HepG2 (cell line): ENCODE measurements at regions not wholly inside any gene's neighbourhood (a gene's known extent, or its start where the extent isn't known, plus 50 kb on each side); places are given as distances from the start of the nearest gene placed in this dataset.

Experiments used
- ATAC-seq: fragments of 200-7000 bp; cut with Tn5 transposase; 3 replicates; pipeline ENCODE4 v1.9.1; 2020; ENCODE audit warnings: mild to moderate bottlenecking, moderate library complexity
- BruUV-seq: library from RNA; stranded (reverse); fragments of 400-500 nt; replicated peaks from 2 replicates; lab custom pipeline; 2021; lab: Mats Ljungman, UMichigan
- CTCF ChIA-PET: fragments of 300-600 bp; formaldehyde crosslinking; extraction: SDS; loops from one replicate; lab custom pipeline; 2021; ENCODE audit warnings: low total read pairs, inconsistent platforms, low intra/inter-chr PET ratio; lab: Yijun Ruan, JAX
- POLR2A ChIA-PET: fragments of 350-600 bp; sonication (Branson Sonifier 250); formaldehyde crosslinking; loops from one replicate; lab custom pipeline; 2020; ENCODE audit warnings: antibody characterized with exemption, inconsistent platforms; lab: Yijun Ruan, JAX
- DNase-seq: peaks from one replicate; pipeline ENCODE4 v3.0.0-alpha.2; 2015; ENCODE audit warnings: low spot score
- FAIRE-seq: peaks from 3 replicates; lab custom pipeline; 2011; peaks lifted over from hg19 to GRCh38; lab: Jason Lieb, UNC
- H2AFZ ChIP-seq: one replicate; pipeline ENCODE4 v1.6.1; 2011; ENCODE audit warnings: low read length, inconsistent platforms
- H3K27ac ChIP-seq: fragments of 300-600 bp; 3 replicates; pipeline ENCODE4 v1.8.0; 2011; ENCODE audit warnings: mixed run types, mild to moderate bottlenecking, mixed read lengths, low read length, inconsistent platforms; ENCODE audit not compliant: insufficient read depth; ENCODE audit errors: extremely low read length
- H3K27me3 ChIP-seq, 2 experiments: fragments of 200-600 bp in 1 of 2; 2 replicates in 1 of 2; 3 replicates in 1 of 2; pipeline versions ENCODE4 v1.6.0 to v1.8.0; 2011; ENCODE audit warnings: low read length in 2 of 2, mild to moderate bottlenecking in 2 of 2, moderate library complexity in 2 of 2, inconsistent platforms in 1 of 2; ENCODE audit not compliant: insufficient read depth in 2 of 2, control insufficient read depth in 1 of 2
- H3K36me3 ChIP-seq, 2 experiments: fragments of 200-600 bp in 1 of 2; replicated peaks in 1 of 2; 2 replicates in 1 of 2; 3 replicates in 1 of 2; pipeline versions ENCODE4 v1.5.1 to v1.8.0; 2011; ENCODE audit warnings: low read length in 2 of 2, inconsistent platforms in 1 of 2; ENCODE audit not compliant: insufficient read depth in 2 of 2, control insufficient read depth in 1 of 2
- H3K4me1 ChIP-seq: 2 replicates; pipeline ENCODE4 v1.5.1; 2012; ENCODE audit warnings: low read length, inconsistent platforms; ENCODE audit not compliant: insufficient read depth
- H3K4me2 ChIP-seq: 2 replicates; pipeline ENCODE4 v1.6.0; 2011; ENCODE audit warnings: low read depth, low read length, inconsistent platforms
- H3K4me3 ChIP-seq, 3 experiments: fragments of 200-600 bp in 1 of 3; sonication (generic), shearing (Covaris generic) in 1 of 3; replicated peaks in 1 of 3; 2 replicates each; pipeline ENCODE4 v1.5.1; 2011 to 2016; ENCODE audit warnings: low read length in 3 of 3, inconsistent platforms in 2 of 3, low read depth in 2 of 3, mild to moderate bottlenecking in 2 of 3, control low read depth in 1 of 3, mixed read lengths in 1 of 3; ENCODE audit not compliant: insufficient read depth in 1 of 3
- H3K79me2 ChIP-seq: one replicate; pipeline ENCODE4 v1.6.1; 2011; ENCODE audit warnings: low read length, inconsistent platforms; ENCODE audit not compliant: insufficient read depth
- H3K9ac ChIP-seq: 2 replicates; pipeline ENCODE4 v1.6.0; 2011; ENCODE audit warnings: mild to moderate bottlenecking, low read depth, low read length, inconsistent platforms; ENCODE audit not compliant: insufficient read depth
- H3K9me3 ChIP-seq: 2 replicates; pipeline ENCODE4 v1.5.1; 2012; ENCODE audit warnings: mild to moderate bottlenecking, low read length
- H4K20me1 ChIP-seq: 2 replicates; pipeline ENCODE4 v1.6.0; 2011; ENCODE audit warnings: inconsistent platforms, mild to moderate bottlenecking, low read length, moderate library complexity; ENCODE audit not compliant: insufficient read depth
- AKAP8 ChIP-seq: sonication (generic); formaldehyde crosslinking; IDR thresholded peaks from 2 replicates; pipeline ENCODE4 v1.5.1; 2020; ENCODE audit warnings: mild to moderate bottlenecking, missing genetic modification reagents
- BATF2 ChIP-seq: sonication (generic); formaldehyde crosslinking; IDR thresholded peaks from 2 replicates; pipeline ENCODE4 v1.8.0; 2022; ENCODE audit warnings: mild to moderate bottlenecking, missing genetic modification reagents, moderate library complexity
- FOXJ3 ChIP-seq: sonication (generic); formaldehyde crosslinking; IDR thresholded peaks from 2 replicates; pipeline ENCODE4 v1.4.0; 2020; ENCODE audit warnings: missing genetic modification reagents, mild to moderate bottlenecking, borderline replicate concordance
- HOXA7 ChIP-seq: sonication (generic); formaldehyde crosslinking; IDR thresholded peaks from 2 replicates; pipeline ENCODE4 v1.8.1; 2022; ENCODE audit warnings: mild to moderate bottlenecking, missing genetic modification reagents, moderate library complexity
- MTF1 ChIP-seq: sonication (generic); formaldehyde crosslinking; IDR thresholded peaks from 2 replicates; pipeline ENCODE4 v1.5.0; 2020; ENCODE audit warnings: missing genetic modification reagents
- NFIC ChIP-seq: IDR thresholded peaks from 2 replicates; pipeline ENCODE4 v1.6.1; 2012; ENCODE audit warnings: mild to moderate bottlenecking, low read length, inconsistent platforms
- THAP7 ChIP-seq: sonication (generic); formaldehyde crosslinking; IDR thresholded peaks from 2 replicates; pipeline ENCODE4 v1.8.1; 2023; ENCODE audit warnings: mild to moderate bottlenecking, missing genetic modification reagents
- ZFP41 ChIP-seq: sonication (generic); formaldehyde crosslinking; IDR thresholded peaks from 2 replicates; pipeline ENCODE4 v1.4.0; 2020; ENCODE audit warnings: mild to moderate bottlenecking, missing genetic modification reagents, borderline replicate concordance
- WGBS: methylation state at CpG from one replicate; pipeline ENCODE4 v1.1.6; 2017; ENCODE audit warnings: low lambda C conversion rate; 5-methylcytosine and 5-hydroxymethylcytosine counted together
- in situ Hi-C: cut with HindIII; loops from 2 replicates; pipeline ENCODE4 v1.10.0; 2017; ENCODE audit warnings: low pct_unique_long_range_greater_than_20kb; ENCODE audit not compliant: extremely low pct_ligation_motif_present
- intact Hi-C: fragments of 100-400 bp; cut with micrococcal nuclease; formaldehyde crosslinking; loops from one replicate; pipeline ENCODE4 v1.10.0; 2022; ENCODE audit not compliant: unreplicated experiment
- TF ChIP-seq, protein P1 (sequence below): sonication (generic); formaldehyde crosslinking; IDR thresholded peaks from 2 replicates; pipeline ENCODE4 v1.5.0; 2020; ENCODE audit warnings: mild to moderate bottlenecking, missing genetic modification reagents, moderate library complexity

DNA sequence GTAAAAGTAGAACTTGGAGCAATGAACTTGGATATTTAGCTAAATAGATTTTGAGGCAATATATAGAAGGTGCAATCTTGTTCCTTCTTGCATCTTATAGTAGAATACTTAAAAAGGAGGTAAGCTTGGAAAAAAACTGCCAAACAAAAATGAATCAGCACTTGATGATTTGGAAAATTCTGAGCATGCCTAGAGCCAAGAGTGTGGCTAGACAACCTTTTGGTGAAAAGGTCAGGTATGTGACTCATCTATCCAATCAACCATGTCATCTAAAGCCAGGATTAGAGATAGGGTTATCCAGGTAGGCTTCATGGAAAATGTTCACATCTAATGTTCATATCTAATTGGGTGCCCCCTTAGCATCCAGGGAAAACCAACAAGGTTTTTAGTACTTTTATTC, 515.0 kb downstream of the COL11A1 start (continued):
- TF ChIP-seq BATF2 (CRISPR knock-in tag), result no peak
- no peak for TF ChIP-seq NFIC
- TF ChIP-seq AKAP8, result no peak
- no peak for TF ChIP-seq HOXA7 (CRISPR knock-in tag)
- TF ChIP-seq MTF1, result no peak
- TF ChIP-seq, all 625 proteins: peak for 0

- no peaks in the 10 kb centered on the region for H3K4me1 ChIP-seq
- CTCF ChIA-PET, result no interaction called here
- no peaks in the 10 kb centered on the region for H4K20me1 ChIP-seq
- in situ Hi-C loops, result no loop called here
- H3K4me3 ChIP-seq, result no peak overlapping the region
- 0% methylated on average over 2 of the region's 2 CpGs for WGBS
- H3K4me2 ChIP-seq, result no peak overlapping the region
- TF ChIP-seq THAP7 (CRISPR knock-in tag), result no peak
- TF ChIP-seq, protein P1, sequence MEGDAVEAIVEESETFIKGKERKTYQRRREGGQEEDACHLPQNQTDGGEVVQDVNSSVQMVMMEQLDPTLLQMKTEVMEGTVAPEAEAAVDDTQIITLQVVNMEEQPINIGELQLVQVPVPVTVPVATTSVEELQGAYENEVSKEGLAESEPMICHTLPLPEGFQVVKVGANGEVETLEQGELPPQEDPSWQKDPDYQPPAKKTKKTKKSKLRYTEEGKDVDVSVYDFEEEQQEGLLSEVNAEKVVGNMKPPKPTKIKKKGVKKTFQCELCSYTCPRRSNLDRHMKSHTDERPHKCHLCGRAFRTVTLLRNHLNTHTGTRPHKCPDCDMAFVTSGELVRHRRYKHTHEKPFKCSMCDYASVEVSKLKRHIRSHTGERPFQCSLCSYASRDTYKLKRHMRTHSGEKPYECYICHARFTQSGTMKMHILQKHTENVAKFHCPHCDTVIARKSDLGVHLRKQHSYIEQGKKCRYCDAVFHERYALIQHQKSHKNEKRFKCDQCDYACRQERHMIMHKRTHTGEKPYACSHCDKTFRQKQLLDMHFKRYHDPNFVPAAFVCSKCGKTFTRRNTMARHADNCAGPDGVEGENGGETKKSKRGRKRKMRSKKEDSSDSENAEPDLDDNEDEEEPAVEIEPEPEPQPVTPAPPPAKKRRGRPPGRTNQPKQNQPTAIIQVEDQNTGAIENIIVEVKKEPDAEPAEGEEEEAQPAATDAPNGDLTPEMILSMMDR (CRISPR knock-in tag), result no peak
- TF ChIP-seq ZFP41 (CRISPR knock-in tag), result no peak
- TF ChIP-seq FOXJ3 (CRISPR knock-in tag), result no peak
- TF ChIP-seq, all 625 proteins: peak for 0
- H2AFZ ChIP-seq, result no peak overlapping the region
- H3K27ac ChIP-seq, result no peak overlapping the region
- ATAC-seq (no peak), DNase-seq (no peak), FAIRE-seq (no peak)
- POLR2A ChIA-PET, result no interaction called here
- no peaks in the 10 kb centered on the region for H3K36me3 ChIP-seq
- no peaks in the 10 kb centered on the region for H3K27me3 ChIP-seq
- peaks cover 8% of the 10 kb centered on the region; the same call in 1 of the 2 replicates for H3K9me3 ChIP-seq
- intact Hi-C loops, result no loop called here
- no TSS peak for BruUV-seq
- no peak overlapping the region for H3K9ac ChIP-seq
- no peaks in the 10 kb centered on the region for H3K79me2 ChIP-seq
Measured at GRCh38 chr1:102588536-102588935, 519.8 kb downstream of the COL11A1 start.
